ENCODE measurements at regions not wholly inside any gene's neighbourhood (a gene's known extent, or its start where the extent isn't known, plus 50 kb on each side); places are given as distances from the start of the nearest gene placed in this dataset.

GRCh38 chr11:26078231-26078821 lies 253.6 kb upstream of the ANO3 start:
- Histone ChIP-seq H4K20me1 (ENCODE audit: insufficient read depth) (no peaks in the 10 kb centered on the region), H3K4me3 (ENCODE audit: low read depth in 2 of 2, low read length in 1 of 2) (no peak overlapping the region; a peak in 1 of 4 replicates), H3K27ac (ENCODE audit: low read depth in 2 of 2, low read length in 1 of 2) (peak overlapping the region; percentile 28 to 60; a peak in 3 of 4 replicates), H3K9ac (no peak overlapping the region), H2AFZ (ENCODE audit: low read depth) (peak overlapping the region; percentile 88), H3K36me3 (replicated peaks in 1 of 2; ENCODE audit: control insufficient read depth in 1 of 2, insufficient read depth in 2 of 2, low read length in 1 of 2) (no peaks in the 10 kb centered on the region), H3K9me2 (no peaks in the 10 kb centered on the region; the same call in 1 of the 2 replicates), H3K27me3 (ENCODE audit: insufficient read depth) (no peaks in the 10 kb centered on the region), H3K4me2 (peak overlapping the region; percentile 38; the same call in 1 of the 2 replicates), H3K9me3 (no peaks in the 10 kb centered on the region; the same call in 1 of the 2 replicates), H3F3A (replicated peaks; ENCODE audit: insufficient read depth) (peaks cover 6% of the 10 kb centered on the region), H3K79me2 (ENCODE audit: insufficient read depth) (no peaks in the 10 kb centered on the region), H3K4me1 (ENCODE audit: control insufficient read depth in 1 of 2, insufficient read depth in 2 of 2, low read depth in 1 of 2, low read length in 1 of 2) (peaks cover 0 to 3% of the 10 kb centered on the region in 2 experiments; a peak in 1 of 4 replicates)
- WGBS (ENCODE audit: low lambda C conversion rate) = 25% methylated on average over 5 of the region's 5 CpGs
- ChIA-PET POLR2A (no interaction called here), CTCF (no interaction called here)
- no peak for TF ChIP-seq FOXM1 (IDR thresholded peaks at IDR 0.05; ENCODE audit: low read depth)
- TF ChIP-seq RAD21 (IDR thresholded peaks at IDR 0.05; ENCODE audit: low read length) = no peak
- TF ChIP-seq RFX5 (IDR thresholded peaks at IDR 0.05; ENCODE audit: low read length) = no peak
- no peak for TF ChIP-seq RCOR1 (IDR thresholded peaks at IDR 0.05; ENCODE audit: low read length)
- no peak for TF ChIP-seq JUND (IDR thresholded peaks at IDR 0.05)
- TF ChIP-seq POLR2AphosphoS5 (IDR thresholded peaks at IDR 0.05; ENCODE audit: low read depth, low read length) = no peak
- 0 out of 2 replicates have a peak, but pooled peaks have one; percentile 9 for TF ChIP-seq TCF12 (IDR thresholded peaks at IDR 0.05)
- TF ChIP-seq REST (IDR thresholded peaks at IDR 0.05; ENCODE audit: low read depth, low read length) = no peak
- TF ChIP-seq CTCF (IDR thresholded peaks at IDR 0.05) = no peak
- TF ChIP-seq, protein P1, sequence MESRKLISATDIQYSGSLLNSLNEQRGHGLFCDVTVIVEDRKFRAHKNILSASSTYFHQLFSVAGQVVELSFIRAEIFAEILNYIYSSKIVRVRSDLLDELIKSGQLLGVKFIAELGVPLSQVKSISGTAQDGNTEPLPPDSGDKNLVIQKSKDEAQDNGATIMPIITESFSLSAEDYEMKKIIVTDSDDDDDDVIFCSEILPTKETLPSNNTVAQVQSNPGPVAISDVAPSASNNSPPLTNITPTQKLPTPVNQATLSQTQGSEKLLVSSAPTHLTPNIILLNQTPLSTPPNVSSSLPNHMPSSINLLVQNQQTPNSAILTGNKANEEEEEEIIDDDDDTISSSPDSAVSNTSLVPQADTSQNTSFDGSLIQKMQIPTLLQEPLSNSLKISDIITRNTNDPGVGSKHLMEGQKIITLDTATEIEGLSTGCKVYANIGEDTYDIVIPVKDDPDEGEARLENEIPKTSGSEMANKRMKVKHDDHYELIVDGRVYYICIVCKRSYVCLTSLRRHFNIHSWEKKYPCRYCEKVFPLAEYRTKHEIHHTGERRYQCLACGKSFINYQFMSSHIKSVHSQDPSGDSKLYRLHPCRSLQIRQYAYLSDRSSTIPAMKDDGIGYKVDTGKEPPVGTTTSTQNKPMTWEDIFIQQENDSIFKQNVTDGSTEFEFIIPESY (IDR thresholded peaks at IDR 0.05; ENCODE audit: borderline replicate concordance, low read depth) = no peak
- TF ChIP-seq TAF1 (IDR thresholded peaks at IDR 0.05; ENCODE audit: borderline replicate concordance, low read depth, low read length) = no peak
- TF ChIP-seq NRF1 (IDR thresholded peaks at IDR 0.05; ENCODE audit: low read depth, low read length) = no peak
- peak; percentile 41; the same call in 1 of the 2 replicates for TF ChIP-seq GATA2 (CRISPR knock-in tag; IDR thresholded peaks at IDR 0.05)
- no peak for DNase-seq

Measured in SK-N-SH (cell line).